ENCODE measurements at regions not wholly inside any gene's neighbourhood (a gene's known extent, or its start where the extent isn't known, plus 50 kb on each side); places are given as distances from the start of the nearest gene placed in this dataset.

- no peak for TF ChIP-seq CTCF (IDR thresholded peaks at IDR 0.05)
- TF ChIP-seq POLR2AphosphoS5 (IDR thresholded peaks at IDR 0.05), result no peak
Measured at GRCh38 chrX:121782976-121783375, 735.6 kb downstream of the GLUD2 start.

Measured in prostate gland (tissue), 2 donors.